ENCODE measurements at regions not wholly inside any gene's neighbourhood (a gene's known extent, or its start where the extent isn't known, plus 50 kb on each side); places are given as distances from the start of the nearest gene placed in this dataset.
"Not testable (repeated sequence)": the region's sequence is repeated elsewhere in the genome, so short reads cannot be mapped to it uniquely, and the experiment has no call there.

- no peaks in the 10 kb centered on the region for H3K36me3 ChIP-seq (ENCODE audit: control insufficient read depth in 1 of 2, insufficient read depth in 2 of 2, low read length in 2 of 2)
- no peak overlapping the region for H3K4me3 ChIP-seq (ENCODE audit: low read depth in 1 of 2, low read length in 2 of 2)
- H3K27me3 ChIP-seq (ENCODE audit: control insufficient read depth in 1 of 2, insufficient read depth in 2 of 2, low read length in 2 of 2) = no peaks in the 10 kb centered on the region
- no peaks in the 10 kb centered on the region for H3K4me1 ChIP-seq (ENCODE audit: control insufficient read depth in 1 of 2, insufficient read depth in 2 of 2, low read length in 2 of 2)
- H3K9ac ChIP-seq (ENCODE audit: low read depth in 1 of 2, low read length in 2 of 2) = no peak overlapping the region
- H3K9me3 ChIP-seq (ENCODE audit: control insufficient read depth in 1 of 2, low read length in 2 of 2) = no peaks in the 10 kb centered on the region
- no peak overlapping the region for H3K27ac ChIP-seq (ENCODE audit: low read depth, low read length)
Observed at GRCh38 chr2:163135256-163135655, 296.7 kb upstream of the KCNH7 start.

GRCh38 chr2:163133602-163134001, 295.0 kb upstream of the KCNH7 start:
- Histone ChIP-seq H3K4me3 (ENCODE audit: low read depth in 1 of 2, low read length in 2 of 2) (no peak overlapping the region), H3K4me1 (ENCODE audit: control insufficient read depth in 1 of 2, insufficient read depth in 2 of 2, low read length in 2 of 2) (no peaks in the 10 kb centered on the region), H3K27me3 (ENCODE audit: control insufficient read depth in 1 of 2, insufficient read depth in 2 of 2, low read length in 2 of 2) (no peaks in the 10 kb centered on the region), H3K9ac (ENCODE audit: low read depth in 1 of 2, low read length in 2 of 2) (no peak overlapping the region), H3K36me3 (ENCODE audit: control insufficient read depth in 1 of 2, insufficient read depth in 2 of 2, low read length in 2 of 2) (no peaks in the 10 kb centered on the region), H3K9me3 (ENCODE audit: control insufficient read depth in 1 of 2, low read length in 2 of 2) (no peaks in the 10 kb centered on the region), H3K27ac (ENCODE audit: low read depth, low read length) (no peak overlapping the region)

- H3K9me3 ChIP-seq (ENCODE audit: control insufficient read depth in 1 of 2, low read length in 2 of 2) = no peaks in the 10 kb centered on the region
- H3K4me3 ChIP-seq (ENCODE audit: low read depth in 1 of 2, low read length in 2 of 2) = no peak overlapping the region
- no peaks in the 10 kb centered on the region for H3K4me1 ChIP-seq (ENCODE audit: control insufficient read depth in 1 of 2, insufficient read depth in 2 of 2, low read length in 2 of 2)
- H3K36me3 ChIP-seq (ENCODE audit: control insufficient read depth in 1 of 2, insufficient read depth in 2 of 2, low read length in 2 of 2) = no peaks in the 10 kb centered on the region
- H3K9ac ChIP-seq (ENCODE audit: low read depth in 1 of 2, low read length in 2 of 2) = no peak overlapping the region
- H3K27ac ChIP-seq (ENCODE audit: low read depth, low read length) = no peak overlapping the region
- no peaks in the 10 kb centered on the region for H3K27me3 ChIP-seq (ENCODE audit: control insufficient read depth in 1 of 2, insufficient read depth in 2 of 2, low read length in 2 of 2)
Observed at GRCh38 chr2:163132850-163133249, 294.3 kb upstream of the KCNH7 start.

- H3K27ac ChIP-seq (ENCODE audit: low read depth, low read length); H3K4me3 ChIP-seq (ENCODE audit: low read depth in 1 of 2, low read length in 2 of 2); H3K4me1 ChIP-seq (ENCODE audit: control insufficient read depth in 1 of 2, insufficient read depth in 2 of 2, low read length in 2 of 2): not testable (repeated sequence)
Observed at GRCh38 chr2:163132207-163132606, 293.6 kb upstream of the KCNH7 start.

GRCh38 chr2:163123526-163123925, 285.0 kb upstream of the KCNH7 start:
- Histone ChIP-seq H3K27me3 (ENCODE audit: control insufficient read depth in 1 of 2, insufficient read depth in 2 of 2, low read length in 2 of 2) (no peaks in the 10 kb centered on the region), H3K9me3 (ENCODE audit: control insufficient read depth in 1 of 2, low read length in 2 of 2) (no peaks in the 10 kb centered on the region)

More at GRCh38 chr2:163132207-163132606, 293.6 kb upstream of the KCNH7 start:
- not testable (repeated sequence) for H3K27me3 ChIP-seq (ENCODE audit: control insufficient read depth in 1 of 2, insufficient read depth in 2 of 2, low read length in 2 of 2); H3K9me3 ChIP-seq (ENCODE audit: control insufficient read depth in 1 of 2, low read length in 2 of 2); H3K36me3 ChIP-seq (ENCODE audit: control insufficient read depth in 1 of 2, insufficient read depth in 2 of 2, low read length in 2 of 2); H3K9ac ChIP-seq (ENCODE audit: low read depth in 1 of 2, low read length in 2 of 2)

GRCh38 chr2:163122257-163122656, 283.7 kb upstream of the KCNH7 start:
- no peaks in the 10 kb centered on the region for H3K4me1 ChIP-seq (ENCODE audit: control insufficient read depth in 1 of 2, insufficient read depth in 2 of 2, low read length in 2 of 2)
- no peak overlapping the region for H3K27ac ChIP-seq (ENCODE audit: low read depth, low read length)
- no peaks in the 10 kb centered on the region for H3K9me3 ChIP-seq (ENCODE audit: control insufficient read depth in 1 of 2, low read length in 2 of 2)
- no peaks in the 10 kb centered on the region for H3K36me3 ChIP-seq (ENCODE audit: control insufficient read depth in 1 of 2, insufficient read depth in 2 of 2, low read length in 2 of 2)
- H3K27me3 ChIP-seq (ENCODE audit: control insufficient read depth in 1 of 2, insufficient read depth in 2 of 2, low read length in 2 of 2) = no peaks in the 10 kb centered on the region
- H3K9ac ChIP-seq (ENCODE audit: low read depth in 1 of 2, low read length in 2 of 2) = no peak overlapping the region
- no peak overlapping the region for H3K4me3 ChIP-seq (ENCODE audit: low read depth in 1 of 2, low read length in 2 of 2)

More at GRCh38 chr2:163123526-163123925, 285.0 kb upstream of the KCNH7 start:
- H3K36me3 ChIP-seq (ENCODE audit: control insufficient read depth in 1 of 2, insufficient read depth in 2 of 2, low read length in 2 of 2) = no peaks in the 10 kb centered on the region
- no peak overlapping the region for H3K27ac ChIP-seq (ENCODE audit: low read depth, low read length)
- H3K9ac ChIP-seq (ENCODE audit: low read depth in 1 of 2, low read length in 2 of 2) = no peak overlapping the region
- H3K4me1 ChIP-seq (ENCODE audit: control insufficient read depth in 1 of 2, insufficient read depth in 2 of 2, low read length in 2 of 2) = no peaks in the 10 kb centered on the region
- H3K4me3 ChIP-seq (ENCODE audit: low read depth in 1 of 2, low read length in 2 of 2) = no peak overlapping the region

- no peak overlapping the region for H3K4me3 ChIP-seq (ENCODE audit: low read depth in 1 of 2, low read length in 2 of 2)
- no peak overlapping the region for H3K9ac ChIP-seq (ENCODE audit: low read depth in 1 of 2, low read length in 2 of 2)
- no peaks in the 10 kb centered on the region for H3K27me3 ChIP-seq (ENCODE audit: control insufficient read depth in 1 of 2, insufficient read depth in 2 of 2, low read length in 2 of 2)
- H3K36me3 ChIP-seq (ENCODE audit: control insufficient read depth in 1 of 2, insufficient read depth in 2 of 2, low read length in 2 of 2) = no peaks in the 10 kb centered on the region
- H3K27ac ChIP-seq (ENCODE audit: low read depth, low read length) = no peak overlapping the region
- no peaks in the 10 kb centered on the region for H3K9me3 ChIP-seq (ENCODE audit: control insufficient read depth in 1 of 2, low read length in 2 of 2)
- no peaks in the 10 kb centered on the region for H3K4me1 ChIP-seq (ENCODE audit: control insufficient read depth in 1 of 2, insufficient read depth in 2 of 2, low read length in 2 of 2)
Observed at GRCh38 chr2:163121483-163121882, 282.9 kb upstream of the KCNH7 start.

- no peak overlapping the region for H3K27ac ChIP-seq (ENCODE audit: low read depth, low read length)
- no peaks in the 10 kb centered on the region for H3K4me1 ChIP-seq (ENCODE audit: control insufficient read depth in 1 of 2, insufficient read depth in 2 of 2, low read length in 2 of 2)
- no peaks in the 10 kb centered on the region for H3K36me3 ChIP-seq (ENCODE audit: control insufficient read depth in 1 of 2, insufficient read depth in 2 of 2, low read length in 2 of 2)
- no peaks in the 10 kb centered on the region for H3K27me3 ChIP-seq (ENCODE audit: control insufficient read depth in 1 of 2, insufficient read depth in 2 of 2, low read length in 2 of 2)
- H3K9me3 ChIP-seq (ENCODE audit: control insufficient read depth in 1 of 2, low read length in 2 of 2) = no peaks in the 10 kb centered on the region
- no peak overlapping the region for H3K9ac ChIP-seq (ENCODE audit: low read depth in 1 of 2, low read length in 2 of 2)
- no peak overlapping the region for H3K4me3 ChIP-seq (ENCODE audit: low read depth in 1 of 2, low read length in 2 of 2)
Observed at GRCh38 chr2:163119966-163120365, 281.4 kb upstream of the KCNH7 start.

GRCh38 chr2:163086940-163087339, 248.4 kb upstream of the KCNH7 start:
- no peaks in the 10 kb centered on the region for H3K9me3 ChIP-seq (ENCODE audit: control insufficient read depth in 1 of 2, low read length in 2 of 2)
- no peaks in the 10 kb centered on the region for H3K27me3 ChIP-seq (ENCODE audit: control insufficient read depth in 1 of 2, insufficient read depth in 2 of 2, low read length in 2 of 2)
- H3K27ac ChIP-seq (ENCODE audit: low read depth, low read length) = no peak overlapping the region
- no peak overlapping the region for H3K4me3 ChIP-seq (ENCODE audit: low read depth in 1 of 2, low read length in 2 of 2)
- H3K4me1 ChIP-seq (ENCODE audit: control insufficient read depth in 1 of 2, insufficient read depth in 2 of 2, low read length in 2 of 2) = no peaks in the 10 kb centered on the region
- H3K9ac ChIP-seq (ENCODE audit: low read depth in 1 of 2, low read length in 2 of 2) = no peak overlapping the region
- no peaks in the 10 kb centered on the region for H3K36me3 ChIP-seq (ENCODE audit: control insufficient read depth in 1 of 2, insufficient read depth in 2 of 2, low read length in 2 of 2)

GRCh38 chr2:163085366-163086024, 246.9 kb upstream of the KCNH7 start:
- H3K4me1 ChIP-seq (ENCODE audit: control insufficient read depth in 1 of 2, insufficient read depth in 2 of 2, low read length in 2 of 2); H3K9me3 ChIP-seq (ENCODE audit: control insufficient read depth in 1 of 2, low read length in 2 of 2); H3K27ac ChIP-seq (ENCODE audit: low read depth, low read length); H3K36me3 ChIP-seq (ENCODE audit: control insufficient read depth in 1 of 2, insufficient read depth in 2 of 2, low read length in 2 of 2); H3K27me3 ChIP-seq (ENCODE audit: control insufficient read depth in 1 of 2, insufficient read depth in 2 of 2, low read length in 2 of 2); H3K9ac ChIP-seq (ENCODE audit: low read depth in 1 of 2, low read length in 2 of 2); H3K4me3 ChIP-seq (ENCODE audit: low read depth in 1 of 2, low read length in 2 of 2): not testable (repeated sequence)

GRCh38 chr2:163081754-163082153, 243.2 kb upstream of the KCNH7 start:
- no peaks in the 10 kb centered on the region for H3K9me3 ChIP-seq (ENCODE audit: control insufficient read depth in 1 of 2, low read length in 2 of 2)
- H3K27me3 ChIP-seq (ENCODE audit: control insufficient read depth in 1 of 2, insufficient read depth in 2 of 2, low read length in 2 of 2) = no peaks in the 10 kb centered on the region
- H3K27ac ChIP-seq (ENCODE audit: low read depth, low read length) = no peak overlapping the region
- H3K4me1 ChIP-seq (ENCODE audit: control insufficient read depth in 1 of 2, insufficient read depth in 2 of 2, low read length in 2 of 2) = no peaks in the 10 kb centered on the region
- H3K36me3 ChIP-seq (ENCODE audit: control insufficient read depth in 1 of 2, insufficient read depth in 2 of 2, low read length in 2 of 2) = no peaks in the 10 kb centered on the region
- H3K4me3 ChIP-seq (ENCODE audit: low read depth in 1 of 2, low read length in 2 of 2) = no peak overlapping the region
- no peak overlapping the region for H3K9ac ChIP-seq (ENCODE audit: low read depth in 1 of 2, low read length in 2 of 2)
